GM18519 (cell line): ENCODE measurements at regions not wholly inside any gene's neighbourhood (a gene's known extent, or its start where the extent isn't known, plus 50 kb on each side); places are given as distances from the start of the nearest gene placed in this dataset.
"Not testable (repeated sequence)": the region's sequence is repeated elsewhere in the genome, so short reads cannot be mapped to it uniquely, and the experiment has no call there.

Experiments
- ATAC-seq: cut with Tn5 transposase; IDR thresholded peaks from one replicate; pipeline ENCODE4 v1.9.1; 2021; ENCODE audit warnings: mild to moderate bottlenecking, moderate library complexity; ENCODE audit not compliant: unreplicated experiment, low FRiP score

- ATAC-seq: no peak
Measured at GRCh38 chr1:105436589-105437259, 1619.8 kb upstream of the PRMT6 start.

- ATAC-seq: no peak
Measured at GRCh38 chr1:105437847-105438246, 1618.6 kb upstream of the PRMT6 start.

GRCh38 chr1:105442901-105443300, 1613.6 kb upstream of the PRMT6 start:
- ATAC-seq: no peak

GRCh38 chr1:105459759-105460158, 1596.7 kb upstream of the PRMT6 start:
- no peak for ATAC-seq

GRCh38 chr1:105462308-105462707, 1594.2 kb upstream of the PRMT6 start:
- ATAC-seq: no peak

- no peak for ATAC-seq
Measured at GRCh38 chr1:105467549-105467948, 1588.9 kb upstream of the PRMT6 start.

GRCh38 chr1:105470541-105470940, 1585.9 kb upstream of the PRMT6 start:
- ATAC-seq: not testable (repeated sequence)

GRCh38 chr1:105483436-105483835, 1573.0 kb upstream of the PRMT6 start:
- ATAC-seq: no peak

GRCh38 chr1:105485207-105485606, 1571.3 kb upstream of the PRMT6 start:
- no peak for ATAC-seq

GRCh38 chr1:105492921-105493320, 1563.6 kb upstream of the PRMT6 start:
- ATAC-seq: no peak

- ATAC-seq: no peak
Measured at GRCh38 chr1:105516068-105516467, 1540.4 kb upstream of the PRMT6 start.

- ATAC-seq: no peak
Measured at GRCh38 chr1:105533996-105534395, 1522.5 kb upstream of the PRMT6 start.

- ATAC-seq: no peak
Measured at GRCh38 chr1:105544475-105544874, 1512.0 kb upstream of the PRMT6 start.

GRCh38 chr1:105556266-105556665, 1500.2 kb upstream of the PRMT6 start:
- ATAC-seq: no peak

- no peak for ATAC-seq
Measured at GRCh38 chr1:105558023-105558422, 1498.5 kb upstream of the PRMT6 start.

- ATAC-seq: no peak
Measured at GRCh38 chr1:105565006-105565405, 1491.5 kb upstream of the PRMT6 start.

GRCh38 chr1:105585791-105586190, 1470.7 kb upstream of the PRMT6 start:
- no peak for ATAC-seq

- no peak for ATAC-seq
Measured at GRCh38 chr1:105591681-105592080, 1464.8 kb upstream of the PRMT6 start.

- ATAC-seq: no peak
Measured at GRCh38 chr1:105608713-105609112, 1447.8 kb upstream of the PRMT6 start.

- ATAC-seq: no peak
Measured at GRCh38 chr1:105626276-105626987, 1430.0 kb upstream of the PRMT6 start.

- not testable (repeated sequence) for ATAC-seq
Measured at GRCh38 chr1:105631153-105631744, 1425.2 kb upstream of the PRMT6 start.
